HG03565 (cell line): ENCODE measurements at regions not wholly inside any gene's neighbourhood (a gene's known extent, or its start where the extent isn't known, plus 50 kb on each side); places are given as distances from the start of the nearest gene placed in this dataset.
"Not testable (repeated sequence)": the region's sequence is repeated elsewhere in the genome, so short reads cannot be mapped to it uniquely, and the experiment has no call there.

Source experiments
- ATAC-seq: cut with Tn5 transposase; IDR thresholded peaks from one replicate; pipeline ENCODE4 v1.9.1; 2021; ENCODE audit warnings: mild to moderate bottlenecking, moderate library complexity; ENCODE audit not compliant: unreplicated experiment

GRCh38 chr6:144429753-144430152 is 144.6 kb downstream of the UTRN start:
- no peak for ATAC-seq

GRCh38 chr6:144433446-144433845 is 148.3 kb downstream of the UTRN start:
- ATAC-seq: not testable (repeated sequence)

- no peak for ATAC-seq
Observed at GRCh38 chr6:144434308-144434990, 149.3 kb downstream of the UTRN start.

- no peak for ATAC-seq
Observed at GRCh38 chr6:144435602-144436426, 150.7 kb downstream of the UTRN start.

GRCh38 chr6:144437105-144437504 is 152.0 kb downstream of the UTRN start:
- ATAC-seq: no peak

GRCh38 chr6:144438103-144438502 is 153.0 kb downstream of the UTRN start:
- no peak for ATAC-seq

- no peak for ATAC-seq
Observed at GRCh38 chr6:144439016-144439415, 153.9 kb downstream of the UTRN start.

GRCh38 chr6:144441801-144442200 is 156.7 kb downstream of the UTRN start:
- not testable (repeated sequence) for ATAC-seq

GRCh38 chr6:144443157-144443556 is 158.0 kb downstream of the UTRN start:
- no peak for ATAC-seq

- no peak for ATAC-seq
Observed at GRCh38 chr6:144447472-144447871, 162.3 kb downstream of the UTRN start.

- ATAC-seq: no peak
Observed at GRCh38 chr6:144449218-144449617, 164.1 kb downstream of the UTRN start.

- no peak for ATAC-seq
Observed at GRCh38 chr6:144449911-144450597, 164.9 kb downstream of the UTRN start.

GRCh38 chr6:144460327-144461095 is 175.4 kb downstream of the UTRN start:
- ATAC-seq: peak; percentile 83

- ATAC-seq: no peak
Observed at GRCh38 chr6:144462058-144462457, 176.9 kb downstream of the UTRN start.

- ATAC-seq: no peak
Observed at GRCh38 chr6:144466716-144467115, 181.6 kb downstream of the UTRN start.

- no peak for ATAC-seq
Observed at GRCh38 chr6:144467172-144467762, 182.1 kb downstream of the UTRN start.

GRCh38 chr6:144467921-144468320 is 182.8 kb downstream of the UTRN start:
- ATAC-seq: no peak

GRCh38 chr6:144468709-144469108 is 183.6 kb downstream of the UTRN start:
- no peak for ATAC-seq

GRCh38 chr6:144469144-144469575 is 184.0 kb downstream of the UTRN start:
- peak; percentile 83 for ATAC-seq

GRCh38 chr6:144470201-144470600 is 185.1 kb downstream of the UTRN start:
- not testable (repeated sequence) for ATAC-seq
